Retina (tissue), 1 donor: ENCODE measurements at regions not wholly inside any gene's neighbourhood (a gene's known extent, or its start where the extent isn't known, plus 50 kb on each side); places are given as distances from the start of the nearest gene placed in this dataset.

Source experiments
- DNase-seq: peaks from one replicate; pipeline ENCODE4 v3.0.0-alpha.2; 2016

- no peak for DNase-seq
Observed at GRCh38 chr13:90395846-90396245, 951.6 kb upstream of the MIR17HG start.

- DNase-seq: no peak
Observed at GRCh38 chr13:90396266-90396665, 951.2 kb upstream of the MIR17HG start.

- DNase-seq: no peak
Observed at GRCh38 chr13:90397503-90397902, 950.0 kb upstream of the MIR17HG start.

GRCh38 chr13:90400372-90400771 is 947.1 kb upstream of the MIR17HG start:
- no peak for DNase-seq

GRCh38 chr13:90401150-90401549 is 946.3 kb upstream of the MIR17HG start:
- DNase-seq: no peak

GRCh38 chr13:90402102-90402501 is 945.4 kb upstream of the MIR17HG start:
- no peak for DNase-seq

GRCh38 chr13:90402613-90403012 is 944.9 kb upstream of the MIR17HG start:
- DNase-seq: no peak

GRCh38 chr13:90403330-90404082 is 944.0 kb upstream of the MIR17HG start:
- no peak for DNase-seq

GRCh38 chr13:90405301-90405700 is 942.2 kb upstream of the MIR17HG start:
- no peak for DNase-seq

- no peak for DNase-seq
Observed at GRCh38 chr13:90412980-90413379, 934.5 kb upstream of the MIR17HG start.

GRCh38 chr13:90413548-90413947 is 933.9 kb upstream of the MIR17HG start:
- DNase-seq: no peak

- no peak for DNase-seq
Observed at GRCh38 chr13:90414691-90415596, 932.5 kb upstream of the MIR17HG start.

- no peak for DNase-seq
Observed at GRCh38 chr13:90415902-90416301, 931.6 kb upstream of the MIR17HG start.

- no peak for DNase-seq
Observed at GRCh38 chr13:90416519-90416918, 931.0 kb upstream of the MIR17HG start.

GRCh38 chr13:90416938-90417337 is 930.5 kb upstream of the MIR17HG start:
- no peak for DNase-seq

- no peak for DNase-seq
Observed at GRCh38 chr13:90420683-90421082, 926.8 kb upstream of the MIR17HG start.

GRCh38 chr13:90427322-90428272 is 919.9 kb upstream of the MIR17HG start:
- peak; percentile 8 for DNase-seq

- DNase-seq: no peak
Observed at GRCh38 chr13:90428522-90429210, 918.8 kb upstream of the MIR17HG start.

GRCh38 chr13:90430127-90430526 is 917.4 kb upstream of the MIR17HG start:
- DNase-seq: no peak

- DNase-seq: no peak
Observed at GRCh38 chr13:90436697-90437096, 910.8 kb upstream of the MIR17HG start.

- no peak for DNase-seq
Observed at GRCh38 chr13:90438576-90438975, 908.9 kb upstream of the MIR17HG start.

GRCh38 chr13:90443268-90443667 is 904.2 kb upstream of the MIR17HG start:
- DNase-seq: no peak
